ENCODE measurements at regions not wholly inside any gene's neighbourhood (a gene's known extent, or its start where the extent isn't known, plus 50 kb on each side); places are given as distances from the start of the nearest gene placed in this dataset.

GRCh38 chr2:195513119-195513518, 143.9 kb upstream of the SLC39A10 start:
- H3K36me3 Mint-ChIP-seq: no peaks in the 10 kb centered on the region
- Histone ChIP-seq H3K27ac (ENCODE audit: low read length) (no peak overlapping the region), H3K36me3 (ENCODE audit: control insufficient read depth in 2 of 2, extremely low read depth in 1 of 2, insufficient read depth in 1 of 2, low read length in 1 of 2) (no peaks in the 10 kb centered on the region), H3K27me3 (replicated peaks in 1 of 2; ENCODE audit: control insufficient read depth in 2 of 2, extremely low read depth in 1 of 2, insufficient read depth in 2 of 2, low read length in 1 of 2) (no peaks in the 10 kb centered on the region), H3K4me3 (ENCODE audit: control insufficient read depth in 1 of 2, extremely low read depth in 1 of 2, low read length in 1 of 2) (no peak overlapping the region), H3K4me1 (ENCODE audit: control insufficient read depth in 1 of 2, extremely low read depth in 1 of 2, insufficient read depth in 2 of 2, low read length in 2 of 2) (no peaks in the 10 kb centered on the region), H3K9me3 (no peaks in the 10 kb centered on the region)
- ChIA-PET CTCF (no interaction called here), POLR2A (interaction anchor here in 1 of 2 donors (0.6 kb wide), 1 partner anchor 66 kb away, joined by 3 read pairs; no protein-coding TSS in a partner anchor)
- DNase-seq (no peak), ATAC-seq (replicated peaks in 1 of 4) (no peak)
- WGBS (ENCODE audit: insufficient coverage): 90% methylated on average over 3 of the region's 9 CpGs
- no peaks in the 10 kb centered on the region for H3K9me3 Mint-ChIP-seq
- no peak overlapping the region for H3K27ac Mint-ChIP-seq
- H3K27me3 Mint-ChIP-seq: no peaks in the 10 kb centered on the region
- no peak overlapping the region for H3K4me3 Mint-ChIP-seq
- H3K4me1 Mint-ChIP-seq: peaks cover 18 to 49% (median 22%) of the 10 kb centered on the region in 3 donors

GRCh38 chr2:195509551-195509950, 147.5 kb upstream of the SLC39A10 start:
- ChIA-PET CTCF (interaction anchor here (0.8 to 1.4 kb wide), 3 partner anchors 10 to 147 kb away, joined by 3 to 5 read pairs (median 3); partner anchors contain the start of gene SLC39A10 (in 1 of the 2)), POLR2A (interaction anchor here in 1 of 2 donors (0.6 to 0.7 kb wide), 2 partner anchors 168 to 253 kb away, joined by 3 to 5 read pairs; no protein-coding TSS in a partner anchor)
- H3K27ac ChIP-seq (ENCODE audit: low read length): no peak overlapping the region
- Mint-ChIP-seq H3K4me3 (no peak overlapping the region), H3K27ac (no peak overlapping the region), H3K27me3 (no peaks in the 10 kb centered on the region), H3K9me3 (peaks cover 0 to 4% (median 4%) of the 10 kb centered on the region in 3 donors), H3K4me1 (peaks cover 7 to 32% (median 12%) of the 10 kb centered on the region in 3 donors), H3K36me3 (no peaks in the 10 kb centered on the region)
- H3K4me1 ChIP-seq (ENCODE audit: control insufficient read depth in 1 of 2, extremely low read depth in 1 of 2, insufficient read depth in 2 of 2, low read length in 2 of 2): no peaks in the 10 kb centered on the region
- DNase-seq (no peak), ATAC-seq (replicated peaks in 1 of 4) (no peak)
- H3K27me3 ChIP-seq (replicated peaks in 1 of 2; ENCODE audit: control insufficient read depth in 2 of 2, extremely low read depth in 1 of 2, insufficient read depth in 2 of 2, low read length in 1 of 2): no peaks in the 10 kb centered on the region
- H3K4me3 ChIP-seq (ENCODE audit: control insufficient read depth in 1 of 2, extremely low read depth in 1 of 2, low read length in 1 of 2): no peak overlapping the region
- H3K36me3 ChIP-seq (ENCODE audit: control insufficient read depth in 2 of 2, extremely low read depth in 1 of 2, insufficient read depth in 1 of 2, low read length in 1 of 2): no peaks in the 10 kb centered on the region
- 94% methylated on average over 1 of the region's 1 CpG for WGBS (ENCODE audit: insufficient coverage)
- no peaks in the 10 kb centered on the region for H3K9me3 ChIP-seq

- no CpG with 5 or more reads among the region's 1 CpG for WGBS (ENCODE audit: insufficient coverage)
Observed at GRCh38 chr2:195508139-195508455, 148.9 kb upstream of the SLC39A10 start.

GRCh38 chr2:195507447-195508138, 149.4 kb upstream of the SLC39A10 start:
- peaks cover 13 to 28% (median 16%) of the 10 kb centered on the region in 3 donors for H3K4me1 Mint-ChIP-seq
- 83% methylated on average over 1 of the region's 3 CpGs for WGBS (ENCODE audit: insufficient coverage)
- no peak overlapping the region for H3K4me3 ChIP-seq (ENCODE audit: control insufficient read depth in 1 of 2, extremely low read depth in 1 of 2, low read length in 1 of 2)
- POLR2A ChIA-PET: no interaction called here
- CTCF ChIA-PET: interaction anchor here in 1 of 2 donors (1.2 kb wide), 1 partner anchor 9 kb away, joined by 4 read pairs; no protein-coding TSS in a partner anchor
- no peaks in the 10 kb centered on the region for H3K36me3 ChIP-seq (ENCODE audit: control insufficient read depth in 2 of 2, extremely low read depth in 1 of 2, insufficient read depth in 1 of 2, low read length in 1 of 2)
- H3K9me3 Mint-ChIP-seq: peaks cover 0 to 4% (median 4%) of the 10 kb centered on the region in 3 donors
- H3K4me3 Mint-ChIP-seq: no peak overlapping the region
- H3K9me3 ChIP-seq: no peaks in the 10 kb centered on the region
- ATAC-seq (replicated peaks in 1 of 4) (no peak), DNase-seq (no peak)
- no peak overlapping the region for H3K27ac ChIP-seq (ENCODE audit: low read length)
- no peaks in the 10 kb centered on the region for H3K27me3 ChIP-seq (replicated peaks in 1 of 2; ENCODE audit: control insufficient read depth in 2 of 2, extremely low read depth in 1 of 2, insufficient read depth in 2 of 2, low read length in 1 of 2)
- no peaks in the 10 kb centered on the region for H3K36me3 Mint-ChIP-seq
- no peak overlapping the region for H3K27ac Mint-ChIP-seq
- H3K4me1 ChIP-seq (ENCODE audit: control insufficient read depth in 1 of 2, extremely low read depth in 1 of 2, insufficient read depth in 2 of 2, low read length in 2 of 2): no peaks in the 10 kb centered on the region
- no peaks in the 10 kb centered on the region for H3K27me3 Mint-ChIP-seq

More at GRCh38 chr2:195508139-195508455, 148.9 kb upstream of the SLC39A10 start:
- no peak for ATAC-seq (replicated peaks in 1 of 4)
- H3K27ac Mint-ChIP-seq: no peak overlapping the region
- Histone ChIP-seq H3K36me3 (ENCODE audit: control insufficient read depth in 2 of 2, extremely low read depth in 1 of 2, insufficient read depth in 1 of 2, low read length in 1 of 2) (no peaks in the 10 kb centered on the region), H3K27me3 (replicated peaks in 1 of 2; ENCODE audit: control insufficient read depth in 2 of 2, extremely low read depth in 1 of 2, insufficient read depth in 2 of 2, low read length in 1 of 2) (no peaks in the 10 kb centered on the region), H3K4me3 (ENCODE audit: control insufficient read depth in 1 of 2, extremely low read depth in 1 of 2, low read length in 1 of 2) (no peak overlapping the region), H3K9me3 (no peaks in the 10 kb centered on the region), H3K4me1 (ENCODE audit: control insufficient read depth in 1 of 2, extremely low read depth in 1 of 2, insufficient read depth in 2 of 2, low read length in 2 of 2) (no peaks in the 10 kb centered on the region), H3K27ac (ENCODE audit: low read length) (no peak overlapping the region)
- H3K27me3 Mint-ChIP-seq: no peaks in the 10 kb centered on the region
- no peak overlapping the region for H3K4me3 Mint-ChIP-seq
- POLR2A ChIA-PET: interaction anchor here in 1 of 2 donors (0.7 kb wide), 1 partner anchor 107 kb away, joined by 8 read pairs; no protein-coding TSS in a partner anchor
- peaks cover 0 to 4% (median 4%) of the 10 kb centered on the region in 3 donors for H3K9me3 Mint-ChIP-seq
- CTCF ChIA-PET: no interaction called here
- no peak for DNase-seq
- H3K36me3 Mint-ChIP-seq: no peaks in the 10 kb centered on the region
- H3K4me1 Mint-ChIP-seq: peaks cover 8 to 32% (median 14%) of the 10 kb centered on the region in 3 donors

DNA sequence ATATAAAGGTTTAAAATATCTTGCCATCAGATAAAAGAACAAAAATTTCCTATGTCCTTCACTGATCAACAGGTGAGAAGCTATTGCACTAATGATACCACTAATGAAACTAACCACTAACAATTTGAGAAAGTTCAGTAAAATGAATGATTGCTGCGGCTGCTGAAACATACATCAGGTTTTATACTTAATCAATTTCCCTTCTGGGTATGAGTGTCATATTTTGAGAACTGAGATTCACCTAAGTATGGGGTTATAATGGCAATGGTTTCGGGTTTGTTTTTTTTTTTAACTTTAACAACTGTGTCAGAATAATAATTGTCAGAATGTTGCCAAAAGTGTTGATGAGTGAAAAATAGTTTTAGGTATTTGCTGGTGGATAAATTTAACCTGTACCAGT, 151.3 kb upstream of the SLC39A10 start:
- CTCF ChIA-PET: interaction anchor here in 1 of 2 donors (1.0 kb wide), 1 partner anchor 53 kb away, joined by 3 read pairs; no protein-coding TSS in a partner anchor
- Mint-ChIP-seq H3K4me3 (no peak overlapping the region), H3K36me3 (no peaks in the 10 kb centered on the region), H3K27ac (no peak overlapping the region), H3K9me3 (peaks cover 0 to 4% (median 4%) of the 10 kb centered on the region in 3 donors), H3K4me1 (peaks cover 16 to 19% (median 17%) of the 10 kb centered on the region in 3 donors), H3K27me3 (no peaks in the 10 kb centered on the region)
- Histone ChIP-seq H3K4me1 (ENCODE audit: control insufficient read depth in 1 of 2, extremely low read depth in 1 of 2, insufficient read depth in 2 of 2, low read length in 2 of 2) (no peaks in the 10 kb centered on the region), H3K4me3 (ENCODE audit: control insufficient read depth in 1 of 2, extremely low read depth in 1 of 2, low read length in 1 of 2) (no peak overlapping the region), H3K9me3 (no peaks in the 10 kb centered on the region), H3K36me3 (ENCODE audit: control insufficient read depth in 2 of 2, extremely low read depth in 1 of 2, insufficient read depth in 1 of 2, low read length in 1 of 2) (no peaks in the 10 kb centered on the region), H3K27ac (ENCODE audit: low read length) (no peak overlapping the region), H3K27me3 (replicated peaks in 1 of 2; ENCODE audit: control insufficient read depth in 2 of 2, extremely low read depth in 1 of 2, insufficient read depth in 2 of 2, low read length in 1 of 2) (no peaks in the 10 kb centered on the region)
- POLR2A ChIA-PET: no interaction called here
- no peak for ATAC-seq (replicated peaks in 1 of 4)
- no peak for DNase-seq
- no CpG with 5 or more reads among the region's 2 CpGs for WGBS (ENCODE audit: insufficient coverage)

- H3K4me1 ChIP-seq (ENCODE audit: control insufficient read depth in 1 of 2, extremely low read depth in 1 of 2, insufficient read depth in 2 of 2, low read length in 2 of 2): no peaks in the 10 kb centered on the region
- ChIA-PET POLR2A (no interaction called here), CTCF (interaction anchor here (0.6 to 2.4 kb wide), 4 partner anchors 11 to 157 kb away, joined by 3 to 11 read pairs (median 4); no protein-coding TSS in a partner anchor)
- no peaks in the 10 kb centered on the region for H3K36me3 ChIP-seq (ENCODE audit: control insufficient read depth in 2 of 2, extremely low read depth in 1 of 2, insufficient read depth in 1 of 2, low read length in 1 of 2)
- Mint-ChIP-seq H3K36me3 (no peaks in the 10 kb centered on the region), H3K27me3 (no peaks in the 10 kb centered on the region), H3K4me3 (no peak overlapping the region), H3K9me3 (peaks cover 0 to 4% (median 4%) of the 10 kb centered on the region in 3 donors), H3K27ac (no peak overlapping the region), H3K4me1 (peaks cover 18 to 32% (median 32%) of the 10 kb centered on the region in 3 donors)
- no peak overlapping the region for H3K4me3 ChIP-seq (ENCODE audit: control insufficient read depth in 1 of 2, extremely low read depth in 1 of 2, low read length in 1 of 2)
- no peaks in the 10 kb centered on the region for H3K9me3 ChIP-seq
- WGBS (ENCODE audit: insufficient coverage): 92% methylated on average over 3 of the region's 6 CpGs
- H3K27ac ChIP-seq (ENCODE audit: low read length): no peak overlapping the region
- ATAC-seq (replicated peaks in 1 of 4) (peak in 1 of 4 experiments; percentile 64), DNase-seq (peak in 1 of 35 experiments; percentile 14)
- H3K27me3 ChIP-seq (replicated peaks in 1 of 2; ENCODE audit: control insufficient read depth in 2 of 2, extremely low read depth in 1 of 2, insufficient read depth in 2 of 2, low read length in 1 of 2): no peaks in the 10 kb centered on the region
Observed at GRCh38 chr2:195503208-195503607, 153.8 kb upstream of the SLC39A10 start.

All from T-cell (primary cell).